ENCODE measurements at regions not wholly inside any gene's neighbourhood (a gene's known extent, or its start where the extent isn't known, plus 50 kb on each side); places are given as distances from the start of the nearest gene placed in this dataset.

GRCh38 chr14:96626916-96627315, 124.7 kb downstream of the PAPOLA start:
- TF ChIP-seq CTCF (IDR thresholded peaks at IDR 0.05; ENCODE audit: insufficient read depth, low read length): no peak
- DNase-seq (ENCODE audit: low read depth): no peak
- no peak overlapping the region for H3K4me3 ChIP-seq (ENCODE audit: low read depth, low read length)

GRCh38 chr14:96627386-96627785, 125.2 kb downstream of the PAPOLA start:
- no peak for DNase-seq (ENCODE audit: low read depth)
- no peak overlapping the region for H3K4me3 ChIP-seq (ENCODE audit: low read depth, low read length)
- TF ChIP-seq CTCF (IDR thresholded peaks at IDR 0.05; ENCODE audit: insufficient read depth, low read length): no peak

GRCh38 chr14:96627811-96628775, 125.9 kb downstream of the PAPOLA start:
- DNase-seq (ENCODE audit: low read depth): no peak
- no peak overlapping the region for H3K4me3 ChIP-seq (ENCODE audit: low read depth, low read length)
- no peak for TF ChIP-seq CTCF (IDR thresholded peaks at IDR 0.05; ENCODE audit: insufficient read depth, low read length)

GRCh38 chr14:96629082-96629481, 126.9 kb downstream of the PAPOLA start:
- TF ChIP-seq CTCF (IDR thresholded peaks at IDR 0.05; ENCODE audit: insufficient read depth, low read length): no peak
- H3K4me3 ChIP-seq (ENCODE audit: low read depth, low read length): no peak overlapping the region
- no peak for DNase-seq (ENCODE audit: low read depth)

- no peak for TF ChIP-seq CTCF (IDR thresholded peaks at IDR 0.05; ENCODE audit: insufficient read depth, low read length)
- H3K4me3 ChIP-seq (ENCODE audit: low read depth, low read length): no peak overlapping the region
- no peak for DNase-seq (ENCODE audit: low read depth)
Observed at GRCh38 chr14:96629558-96630222, 127.5 kb downstream of the PAPOLA start.

- TF ChIP-seq CTCF (IDR thresholded peaks at IDR 0.05; ENCODE audit: insufficient read depth, low read length): no peak
- no peak for DNase-seq (ENCODE audit: low read depth)
- no peak overlapping the region for H3K4me3 ChIP-seq (ENCODE audit: low read depth, low read length)
Observed at GRCh38 chr14:96630281-96630680, 128.1 kb downstream of the PAPOLA start.
